ENCODE measurements at regions not wholly inside any gene's neighbourhood (a gene's known extent, or its start where the extent isn't known, plus 50 kb on each side); places are given as distances from the start of the nearest gene placed in this dataset.

- TF ChIP-seq POLR2AphosphoS5 (IDR thresholded peaks at IDR 0.05): no peak
- TF ChIP-seq POLR2A (IDR thresholded peaks at IDR 0.05; ENCODE audit: low read depth): no peak
These were observed 597.8 kb downstream of the LIG4 start for GRCh38 chr13:107617527-107617926.
